Effector memory CD4-positive, alpha-beta T cell (primary cell): ENCODE measurements at regions not wholly inside any gene's neighbourhood (a gene's known extent, or its start where the extent isn't known, plus 50 kb on each side); places are given as distances from the start of the nearest gene placed in this dataset.

Experiments used
- DNase-seq, 3 donors: peaks; one replicate each; pipeline ENCODE4 v3.0.0-alpha.2; 2020
- H3K27ac ChIP-seq: 2 replicates; pipeline ENCODE4 v1.7.0; 2013; ENCODE audit warnings: mild to moderate bottlenecking, low read length, moderate library complexity; ENCODE audit not compliant: insufficient read depth, poor library complexity, severe bottlenecking
- H3K27me3 ChIP-seq: replicated peaks from 2 replicates; pipeline ENCODE4 v1.7.0; 2013; ENCODE audit warnings: mild to moderate bottlenecking, low read length; ENCODE audit not compliant: insufficient read depth, control insufficient read depth, poor library complexity, severe bottlenecking
- H3K36me3 ChIP-seq: 2 replicates; pipeline ENCODE4 v1.7.0; 2013; ENCODE audit warnings: mild to moderate bottlenecking, low read length, moderate library complexity; ENCODE audit not compliant: control insufficient read depth, insufficient read depth
- H3K4me1 ChIP-seq: 2 replicates; pipeline ENCODE4 v1.7.0; 2013; ENCODE audit warnings: low read length, mild to moderate bottlenecking; ENCODE audit not compliant: control insufficient read depth, insufficient read depth, poor library complexity, severe bottlenecking
- H3K4me3 ChIP-seq: 2 replicates; pipeline ENCODE4 v1.7.0; 2013; ENCODE audit warnings: low read length, low read depth, mild to moderate bottlenecking; ENCODE audit not compliant: insufficient read depth, poor library complexity, severe bottlenecking
- H3K9me3 ChIP-seq: 2 replicates; pipeline ENCODE4 v1.7.0; 2013; ENCODE audit warnings: mild to moderate bottlenecking, low read length, moderate library complexity; ENCODE audit not compliant: control insufficient read depth

GRCh38 chr7:15932318-15932717 lies 245.8 kb upstream of the MEOX2 start:
- Histone ChIP-seq H3K27ac (no peak overlapping the region), H3K4me3 (no peak overlapping the region), H3K9me3 (no peaks in the 10 kb centered on the region), H3K4me1 (no peaks in the 10 kb centered on the region), H3K36me3 (no peaks in the 10 kb centered on the region), H3K27me3 (no peaks in the 10 kb centered on the region)
- DNase-seq, result no peak

DNA sequence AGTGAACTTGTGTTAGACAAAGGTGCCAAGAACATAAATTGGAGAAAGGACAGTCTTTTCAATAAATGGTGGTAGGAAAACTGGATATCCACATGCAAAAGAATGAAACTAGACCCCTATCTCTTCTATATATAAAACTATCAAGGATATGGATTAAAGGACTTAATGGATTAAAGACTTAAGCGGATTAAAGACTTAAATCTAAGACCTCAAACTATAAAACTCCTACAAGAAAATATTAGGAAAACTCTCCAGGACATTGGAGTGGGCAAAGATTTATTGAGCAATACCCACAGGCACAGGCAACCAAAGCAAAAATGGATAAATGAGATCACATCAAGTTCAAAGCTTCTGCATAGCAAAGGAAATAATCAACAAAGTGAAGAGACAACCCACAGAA lies 242.9 kb upstream of the MEOX2 start:
- no peaks in the 10 kb centered on the region for H3K4me1 ChIP-seq
- no peak for DNase-seq
- no peaks in the 10 kb centered on the region for H3K36me3 ChIP-seq
- no peaks in the 10 kb centered on the region for H3K9me3 ChIP-seq
- no peak overlapping the region for H3K4me3 ChIP-seq
- H3K27me3 ChIP-seq, result no peaks in the 10 kb centered on the region
- no peak overlapping the region for H3K27ac ChIP-seq

DNA sequence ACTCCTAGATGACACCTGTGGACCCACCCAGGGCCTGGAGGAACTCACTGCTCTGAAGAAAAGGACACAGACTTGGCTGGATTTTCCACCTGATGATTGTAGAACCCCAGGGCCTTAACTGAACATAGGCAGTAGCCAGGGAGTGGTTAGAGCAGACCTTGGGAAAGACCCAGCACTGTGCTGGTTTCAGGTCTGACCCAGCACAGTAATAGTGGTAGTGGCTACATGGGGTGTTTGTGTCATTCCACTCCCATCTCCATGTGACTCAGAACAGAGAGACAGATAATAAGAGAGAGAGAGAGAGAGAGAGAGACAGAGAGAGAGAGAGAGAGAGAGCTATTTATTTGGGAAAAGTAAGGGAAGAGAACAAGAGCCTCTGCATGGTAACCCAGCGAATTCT lies 239.1 kb upstream of the MEOX2 start:
- H3K4me1 ChIP-seq, result no peaks in the 10 kb centered on the region
- H3K36me3 ChIP-seq, result no peaks in the 10 kb centered on the region
- no peaks in the 10 kb centered on the region for H3K27me3 ChIP-seq
- no peak overlapping the region for H3K27ac ChIP-seq
- no peak for DNase-seq
- no peaks in the 10 kb centered on the region for H3K9me3 ChIP-seq
- H3K4me3 ChIP-seq, result no peak overlapping the region

DNA sequence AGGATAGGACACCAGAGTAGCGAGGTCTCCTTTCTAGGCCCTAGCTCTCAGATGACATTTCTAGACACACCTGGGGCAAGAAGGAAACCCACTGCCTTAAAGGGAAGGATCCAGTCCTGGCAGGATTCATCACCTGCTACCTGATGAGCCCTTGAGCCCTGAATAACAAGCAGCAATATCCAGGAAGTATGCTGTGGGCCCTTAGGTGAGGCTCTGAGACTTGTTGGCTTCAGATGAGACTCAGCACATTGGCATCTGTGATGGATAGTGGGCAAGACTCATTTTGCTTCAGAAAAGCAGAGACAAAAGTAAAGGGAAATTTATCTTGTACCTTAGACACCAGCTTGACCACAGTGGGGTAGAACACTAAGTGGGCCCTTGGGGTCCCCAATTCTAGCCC lies 238.4 kb upstream of the MEOX2 start:
- H3K4me1 ChIP-seq, result no peaks in the 10 kb centered on the region
- no peak overlapping the region for H3K27ac ChIP-seq
- H3K36me3 ChIP-seq, result no peaks in the 10 kb centered on the region
- H3K4me3 ChIP-seq, result no peak overlapping the region
- H3K9me3 ChIP-seq, result no peaks in the 10 kb centered on the region
- no peaks in the 10 kb centered on the region for H3K27me3 ChIP-seq
- no peak for DNase-seq

DNA sequence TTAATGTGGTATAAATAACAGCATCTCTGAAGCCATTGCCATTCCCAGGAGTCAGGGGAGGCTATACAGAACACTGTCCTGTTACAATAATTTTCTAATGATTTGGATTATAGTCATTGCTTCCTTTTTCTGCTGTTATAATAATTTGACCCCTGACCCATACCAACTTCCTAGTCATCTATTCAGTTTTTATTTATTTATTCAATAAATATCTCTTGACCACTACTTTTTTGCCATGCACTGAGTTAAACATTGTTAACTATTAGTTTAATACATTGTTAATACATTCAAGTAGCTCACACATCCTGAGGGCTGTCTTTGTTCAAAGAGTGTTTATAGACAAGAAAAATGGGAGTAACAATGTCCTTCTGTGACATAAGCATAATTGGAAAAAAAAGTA lies 235.5 kb upstream of the MEOX2 start:
- Histone ChIP-seq H3K36me3 (no peaks in the 10 kb centered on the region), H3K9me3 (no peaks in the 10 kb centered on the region), H3K4me1 (no peaks in the 10 kb centered on the region), H3K27ac (no peak overlapping the region), H3K27me3 (no peaks in the 10 kb centered on the region), H3K4me3 (no peak overlapping the region)
- DNase-seq, result no peak

GRCh38 chr7:15921576-15921975 lies 235.1 kb upstream of the MEOX2 start:
- no peaks in the 10 kb centered on the region for H3K9me3 ChIP-seq
- DNase-seq, result no peak
- H3K4me3 ChIP-seq, result no peak overlapping the region
- H3K27ac ChIP-seq, result no peak overlapping the region
- no peaks in the 10 kb centered on the region for H3K36me3 ChIP-seq
- H3K27me3 ChIP-seq, result no peaks in the 10 kb centered on the region
- H3K4me1 ChIP-seq, result no peaks in the 10 kb centered on the region

GRCh38 chr7:15920953-15921352 lies 234.5 kb upstream of the MEOX2 start:
- Histone ChIP-seq H3K27ac (no peak overlapping the region), H3K36me3 (no peaks in the 10 kb centered on the region), H3K4me3 (no peak overlapping the region), H3K4me1 (no peaks in the 10 kb centered on the region), H3K27me3 (no peaks in the 10 kb centered on the region), H3K9me3 (no peaks in the 10 kb centered on the region)
- no peak for DNase-seq

- Histone ChIP-seq H3K27ac (no peak overlapping the region), H3K36me3 (no peaks in the 10 kb centered on the region), H3K4me1 (no peaks in the 10 kb centered on the region), H3K27me3 (no peaks in the 10 kb centered on the region), H3K9me3 (no peaks in the 10 kb centered on the region), H3K4me3 (no peak overlapping the region)
- DNase-seq, result no peak
These were observed 230.3 kb upstream of the MEOX2 start for GRCh38 chr7:15916681-15917380.

DNA sequence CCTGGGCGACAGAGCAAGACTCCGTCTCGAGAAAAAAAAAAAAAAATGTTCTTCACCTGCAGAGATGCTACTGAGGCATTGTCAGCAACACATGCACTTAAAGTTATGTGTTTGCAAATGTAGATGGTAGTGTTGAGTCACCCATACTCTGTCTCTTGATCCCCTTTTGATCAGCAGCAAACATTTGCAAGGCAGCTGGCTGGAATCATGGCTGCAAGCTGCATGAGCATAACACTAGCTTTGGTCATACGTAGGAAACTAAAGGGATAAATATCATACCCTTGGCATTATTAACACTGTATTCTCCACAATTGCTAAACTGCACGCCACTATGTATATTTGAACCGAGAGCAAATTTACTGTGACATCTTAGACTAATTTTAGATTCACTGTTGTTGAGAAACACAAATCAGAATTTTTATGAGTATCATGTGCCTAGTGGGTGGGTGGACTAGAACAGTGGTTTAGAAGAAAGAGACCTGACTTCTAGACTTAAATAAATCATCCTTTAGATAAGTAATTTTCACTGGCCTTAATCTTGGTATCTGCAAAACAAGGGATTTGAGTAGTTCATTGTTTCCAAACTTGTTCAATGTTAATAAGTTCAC lies 229.3 kb upstream of the MEOX2 start:
- no peaks in the 10 kb centered on the region for H3K4me1 ChIP-seq
- DNase-seq, result no peak

DNA sequence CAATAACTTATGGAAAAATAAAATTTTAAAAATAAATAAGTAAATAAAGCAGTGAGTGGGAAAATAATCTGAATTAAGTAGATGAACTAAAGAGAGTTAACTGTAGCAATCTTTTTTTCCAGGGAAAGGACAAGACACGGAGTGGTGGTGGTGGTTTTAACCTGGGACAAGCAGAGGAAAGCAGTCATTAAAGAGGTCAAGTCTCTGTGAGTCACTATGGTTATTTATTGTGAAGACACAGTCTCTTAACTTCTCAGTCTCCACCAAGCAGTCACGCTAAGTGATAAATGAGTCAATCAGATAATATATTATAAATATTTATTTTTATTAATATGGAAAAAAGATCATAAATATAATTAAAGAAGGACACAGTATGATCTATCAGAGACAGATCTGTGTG lies 228.1 kb upstream of the MEOX2 start:
- no peaks in the 10 kb centered on the region for H3K9me3 ChIP-seq
- H3K4me3 ChIP-seq, result no peak overlapping the region
- H3K27ac ChIP-seq, result no peak overlapping the region
- no peaks in the 10 kb centered on the region for H3K27me3 ChIP-seq
- no peak for DNase-seq
- H3K4me1 ChIP-seq, result no peaks in the 10 kb centered on the region
- no peaks in the 10 kb centered on the region for H3K36me3 ChIP-seq

More for the DNA sequence above, 229.3 kb upstream of the MEOX2 start:
- H3K9me3 ChIP-seq, result no peaks in the 10 kb centered on the region
- H3K27ac ChIP-seq, result no peak overlapping the region
- no peaks in the 10 kb centered on the region for H3K27me3 ChIP-seq
- no peak overlapping the region for H3K4me3 ChIP-seq
- H3K36me3 ChIP-seq, result no peaks in the 10 kb centered on the region
